Tibial nerve (tissue), 4 donors: ENCODE measurements at regions not wholly inside any gene's neighbourhood (a gene's known extent, or its start where the extent isn't known, plus 50 kb on each side); places are given as distances from the start of the nearest gene placed in this dataset.
"Not testable (repeated sequence)": the region's sequence is repeated elsewhere in the genome, so short reads cannot be mapped to it uniquely, and the experiment has no call there.

Experiments used
- EP300 ChIP-seq, 2 donors: sonication (generic); formaldehyde crosslinking; IDR thresholded peaks; one replicate each; pipeline ENCODE4 v1.6.1; 2017; ENCODE audit warnings: antibody characterized with exemption in 2 of 2, mild to moderate bottlenecking in 1 of 2
- POLR2A ChIP-seq, 2 donors: fragments of 450-650 bp; IDR thresholded peaks; one replicate each; pipeline ENCODE4 v1.6.1; 2017; ENCODE audit warnings: antibody characterized with exemption in 2 of 2, mild to moderate bottlenecking in 2 of 2, moderate library complexity in 2 of 2
- TF ChIP-seq, protein P1 (sequence below), 5 experiments: fragments of 200-600 bp in 3 of 5; fragments of 450-650 bp in 2 of 5; sonication (generic) in 3 of 5; IDR thresholded peaks; one replicate each; pipeline ENCODE4 v1.5.1; 2016 to 2019; ENCODE audit warnings: antibody characterized with exemption in 5 of 5, mild to moderate bottlenecking in 3 of 5, moderate library complexity in 2 of 5

DNA sequence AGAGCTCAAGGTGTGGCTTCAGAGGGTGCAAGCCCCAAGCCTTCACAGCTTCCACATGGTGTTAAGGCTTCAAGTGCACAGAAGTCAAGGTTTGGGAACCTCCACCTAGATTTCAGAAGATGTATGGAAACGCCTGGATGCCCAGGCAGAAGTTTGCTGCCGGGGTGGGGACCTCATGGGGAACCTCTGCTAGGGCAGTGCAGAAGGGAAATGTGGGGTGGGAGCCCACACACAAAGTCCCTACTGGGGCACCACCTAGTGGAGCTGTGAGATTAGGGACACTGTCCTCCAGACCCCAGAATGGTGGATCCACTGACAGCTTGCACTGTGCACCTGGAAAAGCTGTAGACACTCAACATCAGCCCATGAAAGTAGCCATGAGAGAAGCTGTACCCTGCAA, 99.6 kb upstream of the CLEC14A start:
- TF ChIP-seq, protein P1, sequence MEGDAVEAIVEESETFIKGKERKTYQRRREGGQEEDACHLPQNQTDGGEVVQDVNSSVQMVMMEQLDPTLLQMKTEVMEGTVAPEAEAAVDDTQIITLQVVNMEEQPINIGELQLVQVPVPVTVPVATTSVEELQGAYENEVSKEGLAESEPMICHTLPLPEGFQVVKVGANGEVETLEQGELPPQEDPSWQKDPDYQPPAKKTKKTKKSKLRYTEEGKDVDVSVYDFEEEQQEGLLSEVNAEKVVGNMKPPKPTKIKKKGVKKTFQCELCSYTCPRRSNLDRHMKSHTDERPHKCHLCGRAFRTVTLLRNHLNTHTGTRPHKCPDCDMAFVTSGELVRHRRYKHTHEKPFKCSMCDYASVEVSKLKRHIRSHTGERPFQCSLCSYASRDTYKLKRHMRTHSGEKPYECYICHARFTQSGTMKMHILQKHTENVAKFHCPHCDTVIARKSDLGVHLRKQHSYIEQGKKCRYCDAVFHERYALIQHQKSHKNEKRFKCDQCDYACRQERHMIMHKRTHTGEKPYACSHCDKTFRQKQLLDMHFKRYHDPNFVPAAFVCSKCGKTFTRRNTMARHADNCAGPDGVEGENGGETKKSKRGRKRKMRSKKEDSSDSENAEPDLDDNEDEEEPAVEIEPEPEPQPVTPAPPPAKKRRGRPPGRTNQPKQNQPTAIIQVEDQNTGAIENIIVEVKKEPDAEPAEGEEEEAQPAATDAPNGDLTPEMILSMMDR (IDR thresholded peaks at IDR 0.05): not testable (repeated sequence)
- TF ChIP-seq POLR2A, EP300 (IDR thresholded peaks at IDR 0.05): not testable (repeated sequence)
